CD4-positive, alpha-beta T cell (primary cell): ENCODE measurements at regions not wholly inside any gene's neighbourhood (a gene's known extent, or its start where the extent isn't known, plus 50 kb on each side); places are given as distances from the start of the nearest gene placed in this dataset.

ENCODE experiments used
- ATAC-seq: fragments of 200-7000 bp; cut with Tn5 transposase; one replicate; pipeline ENCODE4 v1.10.0; 2022; ENCODE audit warnings: mild to moderate bottlenecking; ENCODE audit not compliant: poor library complexity
- CTCF ChIA-PET: fragments of 350-600 bp; sonication (Branson Sonifier 250); formaldehyde crosslinking; loops from one replicate; lab custom pipeline; 2021; ENCODE audit warnings: antibody characterized with exemption, inconsistent platforms; lab: Charles Lee
- POLR2A ChIA-PET: fragments of 350-600 bp; sonication (Branson Sonifier 250); formaldehyde crosslinking; loops from one replicate; lab custom pipeline; 2021; ENCODE audit warnings: antibody characterized with exemption, inconsistent platforms; lab: Charles Lee
- DNase-seq, 14 experiments: peaks; one replicate each; pipeline ENCODE4 v3.0.0-alpha.2; 2013 to 2020; ENCODE audit warnings: mixed read lengths in 2 of 14
- H3K27ac ChIP-seq, 2 donors: one replicate each; pipeline versions ENCODE4 v1.5.1 to v1.7.0; 2013; ENCODE audit warnings: low read length in 2 of 2, low read depth in 1 of 2, mild to moderate bottlenecking in 1 of 2
- H3K27me3 ChIP-seq, 2 experiments: 1 replicate in 1 of 2; 2 replicates in 1 of 2; pipeline versions ENCODE4 v1.6.1 to v1.7.0; 2013; ENCODE audit warnings: low read length in 2 of 2, control low read depth in 1 of 2, mild to moderate bottlenecking in 1 of 2, moderate library complexity in 1 of 2; ENCODE audit not compliant: insufficient read depth in 2 of 2, control insufficient read depth in 1 of 2
- H3K36me3 ChIP-seq: one replicate; pipeline ENCODE4 v1.6.1; 2013; ENCODE audit warnings: low read length, control low read depth; ENCODE audit not compliant: insufficient read depth
- H3K4me1 ChIP-seq: one replicate; pipeline ENCODE4 v1.6.1; 2013; ENCODE audit warnings: low read length, control low read depth; ENCODE audit not compliant: insufficient read depth
- H3K4me3 ChIP-seq: one replicate; pipeline ENCODE4 v1.5.1; 2013; ENCODE audit warnings: mild to moderate bottlenecking, low read length, moderate library complexity
- H3K9me3 ChIP-seq, 2 experiments: 1 replicate in 1 of 2; 2 replicates in 1 of 2; pipeline versions ENCODE4 v1.6.1 to v1.7.0; 2013; ENCODE audit warnings: low read length in 2 of 2, mild to moderate bottlenecking in 2 of 2, control low read depth in 1 of 2, moderate library complexity in 1 of 2; ENCODE audit not compliant: control insufficient read depth in 1 of 2, insufficient read depth in 1 of 2
- H3K27ac Mint-ChIP-seq: one replicate; pipeline ENCODE4 v1.8.0; 2020; ENCODE audit warnings: mixed read lengths
- H3K27me3 Mint-ChIP-seq: one replicate; pipeline ENCODE4 v1.8.0; 2021; ENCODE audit warnings: mixed read lengths
- H3K36me3 Mint-ChIP-seq: one replicate; pipeline ENCODE4 v1.8.0; 2021; ENCODE audit warnings: low read depth, mixed read lengths
- H3K4me1 Mint-ChIP-seq: one replicate; pipeline ENCODE4 v1.8.0; 2021; ENCODE audit warnings: low read depth, mixed read lengths
- H3K4me3 Mint-ChIP-seq: one replicate; pipeline ENCODE4 v1.8.0; 2020; ENCODE audit warnings: mild to moderate bottlenecking, mixed read lengths
- H3K9me3 Mint-ChIP-seq: one replicate; pipeline ENCODE4 v1.8.0; 2020; ENCODE audit warnings: mixed read lengths
- CTCF ChIP-seq: fragments of 200-600 bp; IDR thresholded peaks from one replicate; pipeline ENCODE4 v1.8.0; 2022; ENCODE audit warnings: antibody characterized with exemption, mild to moderate bottlenecking
- intact Hi-C, 2 experiments: fragments of 100-400 bp; cut with DNase I in 1 of 2; cut with micrococcal nuclease in 1 of 2; formaldehyde crosslinking; loops; one replicate each; pipeline versions ENCODE4 v1.15.1 to v1.9.0; 2023 to 2025; cut with DNase I, micrococcal nuclease

GRCh38 chr1:22257290-22258275, 114.7 kb upstream of the WNT4 start:
- H3K4me3 ChIP-seq: no peak overlapping the region
- ChIA-PET POLR2A (no interaction called here), CTCF (no interaction called here)
- Mint-ChIP-seq H3K36me3 (no peaks in the 10 kb centered on the region), H3K9me3 (no peaks in the 10 kb centered on the region), H3K27me3 (peaks cover 20% of the 10 kb centered on the region), H3K27ac (no peak overlapping the region), H3K4me3 (no peak overlapping the region), H3K4me1 (no peaks in the 10 kb centered on the region)
- peaks cover 0 to 4% of the 10 kb centered on the region in 2 experiments for H3K9me3 ChIP-seq
- ATAC-seq: no peak
- H3K27me3 ChIP-seq: peaks cover 0 to 2% of the 10 kb centered on the region in 2 experiments
- intact Hi-C loops: no loop called here
- no peaks in the 10 kb centered on the region for H3K4me1 ChIP-seq
- H3K36me3 ChIP-seq: no peaks in the 10 kb centered on the region
- no peak for TF ChIP-seq CTCF
- DNase-seq: no peak
- no peak overlapping the region for H3K27ac ChIP-seq

DNA sequence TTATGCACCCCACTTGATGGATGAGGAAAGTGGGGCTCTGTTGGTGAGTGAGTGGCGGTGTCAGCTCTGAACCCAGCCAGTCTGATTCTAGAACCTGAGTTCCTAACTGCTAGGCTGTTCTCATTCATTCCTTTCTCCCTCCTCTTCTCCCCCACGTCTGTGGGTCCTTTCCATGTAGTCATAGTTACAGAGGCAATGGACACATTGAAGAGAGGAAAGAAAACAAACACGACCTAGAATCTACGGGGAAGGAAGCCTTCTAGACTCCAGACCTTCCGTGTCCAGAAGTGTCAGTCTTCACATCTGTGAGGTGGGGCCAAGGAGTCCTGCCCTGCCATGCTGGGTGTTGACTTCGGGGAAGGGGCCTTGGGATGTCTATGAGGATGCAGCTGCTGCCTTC, 115.8 kb upstream of the WNT4 start:
- Histone ChIP-seq H3K9me3 (peaks cover 0 to 4% of the 10 kb centered on the region in 2 experiments), H3K4me1 (no peaks in the 10 kb centered on the region), H3K27ac (no peak overlapping the region), H3K4me3 (no peak overlapping the region), H3K27me3 (peaks cover 0 to 2% of the 10 kb centered on the region in 2 experiments), H3K36me3 (no peaks in the 10 kb centered on the region)
- DNase-seq (no peak), ATAC-seq (no peak)
- no peak overlapping the region for H3K4me3 Mint-ChIP-seq
- H3K27ac Mint-ChIP-seq: no peak overlapping the region
- no peaks in the 10 kb centered on the region for H3K36me3 Mint-ChIP-seq
- no peaks in the 10 kb centered on the region for H3K4me1 Mint-ChIP-seq
- TF ChIP-seq CTCF: no peak
- ChIA-PET POLR2A (no interaction called here), CTCF (no interaction called here)
- no peaks in the 10 kb centered on the region for H3K9me3 Mint-ChIP-seq
- intact Hi-C loops: no loop called here
- peaks cover 12% of the 10 kb centered on the region for H3K27me3 Mint-ChIP-seq

GRCh38 chr1:22259551-22260282, 116.8 kb upstream of the WNT4 start:
- no peaks in the 10 kb centered on the region for H3K36me3 ChIP-seq
- H3K27me3 ChIP-seq: peaks cover 0 to 2% of the 10 kb centered on the region in 2 experiments
- intact Hi-C loops: no loop called here
- Mint-ChIP-seq H3K9me3 (no peaks in the 10 kb centered on the region), H3K27me3 (peaks cover 17% of the 10 kb centered on the region), H3K36me3 (no peaks in the 10 kb centered on the region), H3K4me3 (no peak overlapping the region), H3K4me1 (no peaks in the 10 kb centered on the region), H3K27ac (no peak overlapping the region)
- no peak for DNase-seq
- H3K27ac ChIP-seq: no peak overlapping the region
- peaks cover 0 to 4% of the 10 kb centered on the region in 2 experiments for H3K9me3 ChIP-seq
- ChIA-PET POLR2A (no interaction called here), CTCF (no interaction called here)
- ATAC-seq: no peak
- no peak for TF ChIP-seq CTCF
- no peak overlapping the region for H3K4me3 ChIP-seq
- no peaks in the 10 kb centered on the region for H3K4me1 ChIP-seq
